ENCODE measurements at regions not wholly inside any gene's neighbourhood (a gene's known extent, or its start where the extent isn't known, plus 50 kb on each side); places are given as distances from the start of the nearest gene placed in this dataset.

GRCh38 chr4:67051000-67051789 is 494.1 kb downstream of the CENPC start:
- no peak for DNase-seq (ENCODE audit: extremely low read depth, low read depth)

- DNase-seq (ENCODE audit: extremely low read depth, low read depth), result no peak
Measured at GRCh38 chr4:67049446-67049845, 495.9 kb downstream of the CENPC start.

- DNase-seq (ENCODE audit: extremely low read depth, low read depth), result no peak
Measured at GRCh38 chr4:67048530-67048929, 496.8 kb downstream of the CENPC start.

- no peak for DNase-seq (ENCODE audit: extremely low read depth, low read depth)
Measured at GRCh38 chr4:67040315-67040714, 505.0 kb downstream of the CENPC start.

- DNase-seq (ENCODE audit: extremely low read depth, low read depth), result no peak
Measured at GRCh38 chr4:67038228-67038566, 507.1 kb downstream of the CENPC start.

GRCh38 chr4:67037504-67038227 is 507.6 kb downstream of the CENPC start:
- DNase-seq (ENCODE audit: extremely low read depth, low read depth), result no peak

- no peak for DNase-seq (ENCODE audit: extremely low read depth, low read depth)
Measured at GRCh38 chr4:67036791-67037190, 508.5 kb downstream of the CENPC start.

DNA sequence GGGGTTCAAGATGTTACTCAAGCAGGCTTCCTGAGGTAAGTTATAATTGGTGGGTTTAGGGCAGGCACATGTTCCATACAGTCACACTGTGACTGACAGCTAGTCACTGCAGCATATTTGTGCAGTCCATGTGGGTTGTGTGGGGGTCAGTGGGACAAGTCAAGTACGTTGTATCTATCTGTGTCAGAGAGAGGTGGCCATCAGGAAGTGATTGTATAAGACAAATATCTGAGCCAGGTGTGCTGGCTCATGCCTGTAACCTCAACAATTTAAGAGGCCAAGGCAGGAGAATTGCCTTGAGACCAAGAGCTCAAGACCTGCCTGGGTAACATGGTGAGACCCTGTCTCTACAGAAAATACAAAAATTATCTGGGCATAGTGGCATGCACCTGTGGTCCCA is 509.3 kb downstream of the CENPC start:
- no peak for DNase-seq (ENCODE audit: extremely low read depth, low read depth)

DNA sequence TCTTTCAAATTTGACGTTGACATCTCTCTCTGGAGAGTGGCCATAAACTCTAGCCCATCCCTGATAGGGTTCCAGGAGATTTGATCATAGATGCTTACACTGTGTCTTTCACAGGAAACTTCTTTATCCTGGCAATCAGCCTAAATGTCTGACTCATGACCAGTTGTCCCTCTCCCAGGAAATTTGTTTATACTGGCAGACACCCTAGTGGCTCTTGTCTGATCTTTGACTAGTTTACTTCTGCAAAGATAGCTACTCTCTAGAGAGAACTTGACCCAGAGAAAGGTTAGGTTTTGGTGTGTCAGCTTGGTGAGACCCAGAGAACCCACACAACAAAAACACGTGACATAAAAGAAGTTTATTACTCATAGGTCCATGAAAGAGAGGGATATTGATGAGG is 509.8 kb downstream of the CENPC start:
- DNase-seq (ENCODE audit: extremely low read depth, low read depth), result peak; percentile 17

DNA sequence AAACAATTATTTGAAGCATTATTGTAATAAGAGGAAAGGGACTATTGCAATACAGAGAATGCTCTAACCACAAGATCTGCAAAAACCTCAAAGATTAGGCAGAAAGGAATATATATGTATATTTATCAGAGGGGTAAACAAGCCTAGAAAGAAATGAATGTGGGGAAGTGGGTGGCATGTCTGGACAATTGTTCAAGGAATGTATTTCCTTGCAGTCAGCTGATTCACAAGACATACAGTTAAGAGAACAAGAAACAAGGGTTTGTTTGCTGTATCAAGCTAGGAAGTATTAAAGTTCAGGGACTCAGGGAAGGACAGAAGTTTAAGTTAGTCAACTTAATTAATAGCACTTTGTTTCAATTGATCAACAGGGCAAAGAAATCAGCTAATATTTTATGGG is 514.7 kb downstream of the CENPC start:
- no peak for DNase-seq (ENCODE audit: extremely low read depth, low read depth)

DNA sequence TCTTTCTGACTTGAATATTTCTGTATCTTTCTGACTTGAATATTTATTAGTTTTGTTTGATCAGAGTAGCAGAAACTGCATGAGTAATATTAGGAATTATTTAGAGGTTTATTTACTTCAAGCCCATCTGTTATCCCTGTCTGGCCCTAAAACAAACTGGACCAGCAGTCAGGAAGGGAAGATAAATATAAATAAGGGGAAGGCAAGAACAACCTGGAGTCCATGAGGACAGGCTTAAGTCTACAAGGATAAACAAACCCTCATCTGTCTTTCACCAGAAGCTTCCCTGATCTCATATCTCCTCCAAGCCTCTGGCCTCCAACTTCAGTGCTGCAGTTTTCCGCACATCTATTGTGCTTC is 524.9 kb downstream of the CENPC start:
- DNase-seq (ENCODE audit: extremely low read depth, low read depth), result no peak

- DNase-seq (ENCODE audit: extremely low read depth, low read depth), result no peak
Measured at GRCh38 chr4:67019686-67020437, 525.4 kb downstream of the CENPC start.

- DNase-seq (ENCODE audit: extremely low read depth, low read depth), result no peak
Measured at GRCh38 chr4:67014592-67014991, 530.7 kb downstream of the CENPC start.

GRCh38 chr4:67006791-67007190 is 538.5 kb downstream of the CENPC start:
- no peak for DNase-seq (ENCODE audit: extremely low read depth, low read depth)

DNA sequence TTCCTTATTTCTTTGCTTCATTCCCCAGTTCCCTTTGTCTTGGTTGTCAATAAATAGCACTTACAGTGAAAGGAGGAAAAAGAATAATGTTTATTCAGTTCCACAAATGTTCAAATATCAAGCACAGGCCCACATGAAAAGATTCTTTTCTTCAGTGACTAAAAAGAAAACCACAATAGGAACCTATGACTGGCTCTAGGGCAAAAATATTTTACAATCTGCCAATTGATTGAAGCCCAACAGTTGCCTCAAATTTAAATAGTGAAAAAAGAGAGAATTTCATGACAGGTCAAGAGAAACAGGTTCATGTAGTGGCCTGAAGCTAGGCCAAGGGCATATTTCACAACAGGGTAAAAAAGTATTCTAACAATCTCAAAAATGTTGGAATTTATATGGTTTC is 553.8 kb downstream of the CENPC start:
- DNase-seq (ENCODE audit: extremely low read depth, low read depth), result no peak

DNA sequence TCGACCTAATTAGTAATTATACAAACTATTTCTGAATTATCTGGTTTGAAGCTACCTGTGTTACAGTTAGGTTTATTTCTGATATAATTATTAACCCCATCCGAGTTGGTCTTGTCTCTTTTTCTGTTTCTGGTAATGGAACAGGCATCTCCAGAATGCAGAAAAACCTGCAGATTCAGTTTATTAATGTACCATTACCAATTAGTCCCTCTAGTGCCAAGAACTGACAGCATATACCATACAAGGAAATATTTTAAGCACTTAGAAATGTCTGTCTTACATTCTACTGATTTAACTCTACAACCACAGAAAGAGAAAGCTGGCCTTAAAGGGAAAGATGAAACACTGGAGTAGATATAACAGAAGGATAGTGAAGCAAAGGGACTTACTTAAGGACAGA is 570.6 kb downstream of the CENPC start:
- no peak for DNase-seq (ENCODE audit: extremely low read depth, low read depth)

DNA sequence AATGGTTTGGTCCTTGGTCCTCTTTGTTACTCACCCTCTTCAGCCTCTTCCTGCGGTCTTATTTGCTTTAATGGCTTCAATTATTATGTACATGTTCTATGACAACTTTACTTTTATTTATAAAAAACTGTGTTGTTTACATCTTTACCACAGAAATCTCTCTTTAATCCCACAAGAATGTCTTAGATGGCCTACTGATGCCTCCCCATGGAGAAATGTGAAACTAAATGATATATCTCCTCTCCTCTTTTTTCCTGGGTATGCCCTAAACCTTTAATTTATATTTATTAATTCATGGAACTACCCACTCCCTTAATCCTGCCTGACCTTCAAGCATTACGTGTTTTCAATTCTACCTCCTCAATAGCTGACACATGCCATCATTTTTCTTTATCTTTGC is 573.2 kb downstream of the CENPC start:
- no peak for DNase-seq (ENCODE audit: extremely low read depth, low read depth)

DNA sequence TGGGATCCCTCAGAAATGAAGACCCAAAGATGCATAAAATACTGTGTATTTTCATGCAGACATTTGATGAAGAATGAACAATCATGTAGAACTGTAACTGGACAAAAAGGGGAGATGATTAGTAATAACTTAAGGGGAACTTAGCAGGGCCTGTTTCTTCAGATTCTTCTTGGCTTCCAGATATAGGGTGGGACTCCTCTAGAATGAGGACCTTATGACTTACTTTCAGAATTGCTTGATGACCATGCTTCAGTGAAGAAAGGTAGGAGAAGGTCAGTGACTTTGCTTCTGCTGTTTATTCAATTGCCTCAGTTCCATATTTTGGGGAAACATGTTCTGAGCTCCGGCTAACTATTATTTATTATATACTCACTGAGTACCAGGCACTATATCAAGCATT is 580.8 kb downstream of the CENPC start:
- DNase-seq (ENCODE audit: extremely low read depth, low read depth), result no peak

DNA sequence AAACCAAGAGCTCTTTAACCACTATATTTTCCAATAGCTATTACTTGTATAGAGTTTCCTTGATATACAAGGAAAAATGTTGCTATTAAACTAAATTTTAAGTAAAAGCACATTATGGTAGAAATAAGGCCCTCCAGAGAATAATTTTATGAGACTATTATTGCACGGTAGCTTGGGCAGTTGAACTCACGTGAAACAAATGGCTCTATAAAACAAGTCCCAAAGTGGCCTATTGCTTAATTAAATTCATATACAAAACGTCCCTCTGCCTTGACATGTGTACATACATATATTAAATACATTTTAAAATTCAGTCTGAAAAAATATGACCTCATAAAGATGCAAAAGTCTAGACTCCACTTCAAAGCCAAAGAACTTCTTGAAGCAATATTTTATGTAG is 582.2 kb downstream of the CENPC start:
- no peak for DNase-seq (ENCODE audit: extremely low read depth, low read depth)

DNA sequence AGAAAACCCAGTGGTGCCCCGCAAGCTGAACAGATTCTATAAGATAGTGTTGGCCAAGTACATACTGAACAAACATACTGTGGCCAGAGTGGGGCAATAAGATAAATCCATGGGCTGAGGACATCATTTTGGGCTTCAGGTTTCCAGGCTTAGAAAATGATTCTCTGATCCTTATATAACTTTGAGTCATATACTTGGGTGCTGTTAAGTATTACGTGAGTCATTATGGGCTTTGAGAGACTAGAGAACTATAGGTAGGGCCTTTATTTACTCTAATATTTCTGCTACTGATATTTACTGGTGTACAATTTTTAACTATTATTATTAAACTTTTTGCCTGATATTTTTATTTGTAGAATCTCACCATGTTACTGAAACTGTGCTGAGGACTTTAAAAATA is 586.1 kb downstream of the CENPC start:
- DNase-seq (ENCODE audit: extremely low read depth, low read depth), result no peak

DNA sequence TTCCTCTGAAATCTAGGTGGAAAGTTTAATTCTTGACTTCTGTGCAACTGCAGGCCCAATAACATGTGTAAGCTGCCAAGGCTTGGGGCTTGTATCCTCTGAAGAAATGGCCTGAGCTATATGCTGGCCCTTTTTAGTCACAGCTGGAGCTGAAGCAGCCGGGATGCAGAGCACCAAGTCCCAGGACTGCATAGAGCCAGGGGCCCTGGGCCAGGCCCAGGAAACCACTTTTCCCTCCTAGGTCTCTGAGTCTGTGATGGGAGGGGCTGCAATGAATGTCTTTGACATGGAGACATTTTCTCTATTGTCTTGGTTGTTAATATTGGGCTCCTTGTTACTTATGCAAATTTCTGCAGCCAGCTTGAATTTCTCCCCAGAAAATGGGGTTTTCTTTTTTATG is 588.5 kb downstream of the CENPC start:
- no peak for DNase-seq (ENCODE audit: extremely low read depth, low read depth)

GRCh38 chr4:66956426-66956825 is 588.9 kb downstream of the CENPC start:
- no peak for DNase-seq (ENCODE audit: extremely low read depth, low read depth)

All from NCI-H460 (cell line).